ENCODE measurements at regions not wholly inside any gene's neighbourhood (a gene's known extent, or its start where the extent isn't known, plus 50 kb on each side); places are given as distances from the start of the nearest gene placed in this dataset.
"Not testable (repeated sequence)": the region's sequence is repeated elsewhere in the genome, so short reads cannot be mapped to it uniquely, and the experiment has no call there.

- no peak for DNase-seq
- WGBS, 3 donors, result 90 to 96% (median 91%) methylated on average over 1 of the region's 1 CpG
- Histone ChIP-seq H3K4me3 (no peak overlapping the region), H3K27ac (no peak overlapping the region), H3K4me1 (ENCODE audit: insufficient read depth) (no peaks in the 10 kb centered on the region), H3K9me3 (no peaks in the 10 kb centered on the region), H3K27me3 (peaks cover 3% of the 10 kb centered on the region), H3K36me3 (no peaks in the 10 kb centered on the region)
- TF ChIP-seq POLR2A (IDR thresholded peaks at IDR 0.05) (no peak), EP300 (IDR thresholded peaks at IDR 0.05) (no peak), CTCF (IDR thresholded peaks at IDR 0.05) (no peak)
- intact Hi-C loops (cut with DNase I), result loop anchor here in 1 of 4 donors (10.0 kb wide), 1 partner anchor 758 kb away; no protein-coding TSS in a partner anchor
These were observed 307.2 kb downstream of the HGF start for GRCh38 chr7:81462672-81463071.

DNA sequence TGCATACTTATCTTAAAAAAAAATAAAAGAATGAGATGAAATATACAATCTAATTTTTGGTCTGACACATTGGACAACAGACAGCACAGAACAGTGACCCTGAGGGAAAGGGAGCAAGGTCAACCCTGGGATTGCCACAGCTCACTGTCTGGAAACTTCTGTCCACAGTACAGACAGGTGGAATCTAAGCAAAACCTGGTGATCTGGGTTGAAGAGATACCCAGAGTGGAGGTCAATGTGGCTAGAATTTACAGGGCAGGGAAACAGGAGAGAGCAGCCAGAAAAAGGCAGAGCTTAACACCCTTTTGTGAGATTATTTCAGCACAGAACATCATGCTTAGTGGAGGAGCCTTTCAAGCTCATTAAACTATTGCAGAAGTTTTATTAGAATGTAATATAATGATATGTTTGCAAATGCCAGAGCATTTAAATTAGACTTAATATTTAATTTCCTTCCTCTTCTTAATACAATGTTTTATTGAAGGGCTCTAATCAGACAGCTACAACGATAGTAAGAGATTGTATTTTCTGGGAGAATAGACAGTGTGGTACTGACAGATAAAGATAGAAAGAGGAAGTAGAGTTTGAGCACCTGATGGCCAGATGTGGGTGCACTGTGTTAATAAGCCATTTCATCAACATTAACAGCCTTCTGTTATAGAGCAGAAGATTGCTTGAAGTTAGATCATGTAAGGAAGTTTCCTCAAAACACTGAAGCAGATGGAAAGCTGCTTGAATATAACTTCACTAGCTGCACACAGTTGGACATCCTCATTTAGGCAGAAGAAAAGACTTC is 309.4 kb downstream of the HGF start:
- TF ChIP-seq POLR2A (IDR thresholded peaks at IDR 0.05) (no peak), CTCF (IDR thresholded peaks at IDR 0.05) (no peak), EP300 (IDR thresholded peaks at IDR 0.05) (no peak)
- WGBS, 3 donors, result 14 to 19% (median 17%) methylated on average over 1 of the region's 1 CpG
- Histone ChIP-seq H3K27me3 (peaks cover 3% of the 10 kb centered on the region), H3K27ac (no peak overlapping the region), H3K4me1 (ENCODE audit: insufficient read depth) (no peaks in the 10 kb centered on the region), H3K9me3 (no peaks in the 10 kb centered on the region), H3K36me3 (no peaks in the 10 kb centered on the region), H3K4me3 (no peak overlapping the region)
- no peak for DNase-seq
- intact Hi-C loops (cut with DNase I), result loop anchor here in 1 of 4 donors (10.0 kb wide), 1 partner anchor 756 kb away; no protein-coding TSS in a partner anchor

DNA sequence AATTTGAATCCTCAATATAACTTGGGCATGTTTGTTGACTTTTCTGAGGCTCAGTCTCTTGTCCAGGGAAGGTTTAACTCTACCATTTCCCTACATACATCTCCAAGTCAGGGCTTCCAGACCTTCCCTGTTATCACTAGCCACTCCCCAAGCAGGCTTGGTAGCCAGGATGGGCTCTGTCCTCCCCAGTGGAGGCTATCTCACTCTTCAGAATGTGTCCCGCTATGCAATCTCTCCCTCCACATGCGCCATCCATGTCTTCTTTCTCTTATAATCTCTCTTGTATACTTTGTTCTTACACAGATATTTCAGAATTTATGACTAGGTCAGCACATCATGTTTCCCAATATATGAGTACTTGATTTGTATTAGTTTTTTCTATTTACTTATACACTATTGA is 310.4 kb downstream of the HGF start:
- intact Hi-C loops (cut with DNase I), result no loop called here
- DNase-seq, result no peak
- no peaks in the 10 kb centered on the region for H3K4me1 ChIP-seq (ENCODE audit: insufficient read depth)
- peaks cover 3% of the 10 kb centered on the region for H3K27me3 ChIP-seq
- no peaks in the 10 kb centered on the region for H3K9me3 ChIP-seq
- no peak overlapping the region for H3K27ac ChIP-seq
- TF ChIP-seq CTCF (IDR thresholded peaks at IDR 0.05), result no peak
- TF ChIP-seq EP300 (IDR thresholded peaks at IDR 0.05), result no peak
- WGBS, 3 donors, result 89 to 99% (median 90%) methylated on average over 2 of the region's 2 CpGs
- H3K36me3 ChIP-seq, result no peaks in the 10 kb centered on the region
- no peak overlapping the region for H3K4me3 ChIP-seq

- TF ChIP-seq EP300 (IDR thresholded peaks at IDR 0.05), result no peak
- no peak for TF ChIP-seq CTCF (IDR thresholded peaks at IDR 0.05)
- no peak for TF ChIP-seq POLR2A (IDR thresholded peaks at IDR 0.05)
- intact Hi-C loops (cut with DNase I), result no loop called here
- 31 to 38% (median 33%) methylated on average over 1 of the region's 1 CpG for WGBS, 3 donors
- Histone ChIP-seq H3K4me1 (ENCODE audit: insufficient read depth) (no peaks in the 10 kb centered on the region), H3K27ac (no peak overlapping the region), H3K36me3 (no peaks in the 10 kb centered on the region), H3K9me3 (no peaks in the 10 kb centered on the region), H3K4me3 (no peak overlapping the region), H3K27me3 (peaks cover 3% of the 10 kb centered on the region)
- no peak for DNase-seq
These were observed 311.9 kb downstream of the HGF start for GRCh38 chr7:81457852-81458522.

GRCh38 chr7:81453770-81454169 is 316.1 kb downstream of the HGF start:
- H3K4me3 ChIP-seq; H3K36me3 ChIP-seq; H3K27ac ChIP-seq; intact Hi-C loops (cut with DNase I); H3K9me3 ChIP-seq; H3K27me3 ChIP-seq; DNase-seq; H3K4me1 ChIP-seq (ENCODE audit: insufficient read depth): not testable (repeated sequence)

Data from ovary (tissue), 7 donors.